ENCODE measurements at regions not wholly inside any gene's neighbourhood (a gene's known extent, or its start where the extent isn't known, plus 50 kb on each side); places are given as distances from the start of the nearest gene placed in this dataset.

DNA sequence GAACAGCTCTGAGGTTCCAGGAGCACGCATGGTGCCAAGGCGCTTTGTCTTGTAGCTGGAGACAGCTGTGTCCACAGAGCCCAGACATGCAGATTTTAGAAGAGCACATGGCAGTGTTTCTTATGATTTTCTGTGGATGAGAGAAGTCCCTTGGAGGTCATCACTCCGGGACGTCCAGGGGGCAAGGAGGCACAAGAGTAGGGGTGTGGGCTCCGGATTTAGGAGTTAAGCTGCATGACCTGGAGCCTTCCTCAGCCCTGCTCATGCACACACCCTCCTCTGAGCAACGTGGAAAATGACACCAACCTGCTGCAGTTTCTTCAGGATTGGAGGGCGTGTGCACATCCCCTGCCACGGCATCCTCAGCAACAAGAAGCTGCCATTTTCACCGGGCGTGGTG, 1286.7 kb downstream of the TBC1D22A start:
- TF ChIP-seq, protein P1, sequence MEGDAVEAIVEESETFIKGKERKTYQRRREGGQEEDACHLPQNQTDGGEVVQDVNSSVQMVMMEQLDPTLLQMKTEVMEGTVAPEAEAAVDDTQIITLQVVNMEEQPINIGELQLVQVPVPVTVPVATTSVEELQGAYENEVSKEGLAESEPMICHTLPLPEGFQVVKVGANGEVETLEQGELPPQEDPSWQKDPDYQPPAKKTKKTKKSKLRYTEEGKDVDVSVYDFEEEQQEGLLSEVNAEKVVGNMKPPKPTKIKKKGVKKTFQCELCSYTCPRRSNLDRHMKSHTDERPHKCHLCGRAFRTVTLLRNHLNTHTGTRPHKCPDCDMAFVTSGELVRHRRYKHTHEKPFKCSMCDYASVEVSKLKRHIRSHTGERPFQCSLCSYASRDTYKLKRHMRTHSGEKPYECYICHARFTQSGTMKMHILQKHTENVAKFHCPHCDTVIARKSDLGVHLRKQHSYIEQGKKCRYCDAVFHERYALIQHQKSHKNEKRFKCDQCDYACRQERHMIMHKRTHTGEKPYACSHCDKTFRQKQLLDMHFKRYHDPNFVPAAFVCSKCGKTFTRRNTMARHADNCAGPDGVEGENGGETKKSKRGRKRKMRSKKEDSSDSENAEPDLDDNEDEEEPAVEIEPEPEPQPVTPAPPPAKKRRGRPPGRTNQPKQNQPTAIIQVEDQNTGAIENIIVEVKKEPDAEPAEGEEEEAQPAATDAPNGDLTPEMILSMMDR (IDR thresholded peaks at IDR 0.05; ENCODE audit: low read depth, low read length): no peak
- TF ChIP-seq POLR2A (IDR thresholded peaks at IDR 0.05; ENCODE audit: extremely low read depth, insufficient read length) (no peak), MYC (IDR thresholded peaks at IDR 0.05; ENCODE audit: low read depth, low read length) (no peak)
- TF ChIP-seq, protein P2, sequence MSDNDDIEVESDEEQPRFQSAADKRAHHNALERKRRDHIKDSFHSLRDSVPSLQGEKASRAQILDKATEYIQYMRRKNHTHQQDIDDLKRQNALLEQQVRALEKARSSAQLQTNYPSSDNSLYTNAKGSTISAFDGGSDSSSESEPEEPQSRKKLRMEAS (IDR thresholded peaks at IDR 0.05; ENCODE audit: low read depth, low read length): no peak

All from NB4 (cell line).